ENCODE measurements at regions not wholly inside any gene's neighbourhood (a gene's known extent, or its start where the extent isn't known, plus 50 kb on each side); places are given as distances from the start of the nearest gene placed in this dataset.
"Not testable (repeated sequence)": the region's sequence is repeated elsewhere in the genome, so short reads cannot be mapped to it uniquely, and the experiment has no call there.

GRCh38 chr11:26904132-26904531, 89.8 kb upstream of the FIBIN start:
- no peak for DNase-seq

- no peak for DNase-seq
Measured at GRCh38 chr11:26904801-26905200, 89.1 kb upstream of the FIBIN start.

- DNase-seq: no peak
Measured at GRCh38 chr11:26905368-26905767, 88.5 kb upstream of the FIBIN start.

- DNase-seq: no peak
Measured at GRCh38 chr11:26909515-26909914, 84.4 kb upstream of the FIBIN start.

GRCh38 chr11:26909991-26910591, 83.8 kb upstream of the FIBIN start:
- DNase-seq: no peak

- DNase-seq: no peak
Measured at GRCh38 chr11:26914968-26915367, 78.9 kb upstream of the FIBIN start.

- no peak for DNase-seq
Measured at GRCh38 chr11:26916805-26917204, 77.1 kb upstream of the FIBIN start.

GRCh38 chr11:26928582-26928981, 65.3 kb upstream of the FIBIN start:
- no peak for DNase-seq

GRCh38 chr11:26929806-26930517, 64.0 kb upstream of the FIBIN start:
- no peak for DNase-seq

GRCh38 chr11:26930518-26931247, 63.2 kb upstream of the FIBIN start:
- no peak for DNase-seq

- DNase-seq: no peak
Measured at GRCh38 chr11:26931248-26931631, 62.7 kb upstream of the FIBIN start.

GRCh38 chr11:26931881-26932280, 62.0 kb upstream of the FIBIN start:
- no peak for DNase-seq

GRCh38 chr11:26936109-26936508, 57.8 kb upstream of the FIBIN start:
- DNase-seq: no peak

- DNase-seq: no peak
Measured at GRCh38 chr11:26937386-26937785, 56.5 kb upstream of the FIBIN start.

- DNase-seq: not testable (repeated sequence)
Measured at GRCh38 chr11:26940501-26940900, 53.4 kb upstream of the FIBIN start.

- no peak for DNase-seq
Measured at GRCh38 chr11:26942356-26942755, 51.6 kb upstream of the FIBIN start.

- peak; percentile 34 for DNase-seq
Measured at GRCh38 chr11:26943636-26944035, 50.3 kb upstream of the FIBIN start.
